ENCODE measurements at regions not wholly inside any gene's neighbourhood (a gene's known extent, or its start where the extent isn't known, plus 50 kb on each side); places are given as distances from the start of the nearest gene placed in this dataset.

DNA sequence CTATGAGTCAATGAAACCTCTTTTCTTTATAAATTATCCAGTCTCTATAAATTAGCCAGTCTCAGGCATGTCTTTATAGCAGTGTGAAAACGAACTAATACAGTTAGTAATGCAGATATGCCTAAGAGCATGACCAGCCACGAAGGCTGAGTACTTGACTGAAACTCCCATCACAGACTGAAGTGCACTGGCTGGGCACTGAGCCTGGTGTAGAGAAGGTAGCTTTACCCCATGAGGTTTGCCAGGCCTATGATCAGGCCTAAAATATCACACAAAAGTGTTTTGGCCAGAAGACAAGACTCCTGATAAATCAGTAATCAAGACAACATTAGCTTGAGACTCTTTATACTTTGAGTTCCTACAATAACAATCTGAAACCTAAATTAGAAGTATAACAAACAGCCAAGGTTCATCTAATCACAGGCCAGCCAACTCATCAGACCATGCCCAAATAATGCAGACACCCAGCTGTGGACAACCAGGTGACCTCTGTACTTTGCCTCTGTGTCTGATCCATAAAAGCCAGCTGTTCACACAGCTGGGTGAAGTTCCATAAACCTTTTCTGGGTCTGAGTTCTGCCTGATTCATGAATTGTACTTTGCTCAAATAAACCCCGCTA is 771.8 kb upstream of the SLITRK1 start:
- no peak overlapping the region for H3K4me3 ChIP-seq (ENCODE audit: low read depth, low read length)
- DNase-seq (ENCODE audit: low read depth), result no peak
- TF ChIP-seq, protein P1, sequence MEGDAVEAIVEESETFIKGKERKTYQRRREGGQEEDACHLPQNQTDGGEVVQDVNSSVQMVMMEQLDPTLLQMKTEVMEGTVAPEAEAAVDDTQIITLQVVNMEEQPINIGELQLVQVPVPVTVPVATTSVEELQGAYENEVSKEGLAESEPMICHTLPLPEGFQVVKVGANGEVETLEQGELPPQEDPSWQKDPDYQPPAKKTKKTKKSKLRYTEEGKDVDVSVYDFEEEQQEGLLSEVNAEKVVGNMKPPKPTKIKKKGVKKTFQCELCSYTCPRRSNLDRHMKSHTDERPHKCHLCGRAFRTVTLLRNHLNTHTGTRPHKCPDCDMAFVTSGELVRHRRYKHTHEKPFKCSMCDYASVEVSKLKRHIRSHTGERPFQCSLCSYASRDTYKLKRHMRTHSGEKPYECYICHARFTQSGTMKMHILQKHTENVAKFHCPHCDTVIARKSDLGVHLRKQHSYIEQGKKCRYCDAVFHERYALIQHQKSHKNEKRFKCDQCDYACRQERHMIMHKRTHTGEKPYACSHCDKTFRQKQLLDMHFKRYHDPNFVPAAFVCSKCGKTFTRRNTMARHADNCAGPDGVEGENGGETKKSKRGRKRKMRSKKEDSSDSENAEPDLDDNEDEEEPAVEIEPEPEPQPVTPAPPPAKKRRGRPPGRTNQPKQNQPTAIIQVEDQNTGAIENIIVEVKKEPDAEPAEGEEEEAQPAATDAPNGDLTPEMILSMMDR (IDR thresholded peaks at IDR 0.05; ENCODE audit: control insufficient read depth, extremely low read depth, insufficient read depth), result no peak

- DNase-seq (ENCODE audit: low read depth), result no peak
- TF ChIP-seq, protein P1 (IDR thresholded peaks at IDR 0.05; ENCODE audit: control insufficient read depth, extremely low read depth, insufficient read depth), result no peak
Observed at GRCh38 chr13:84651705-84652104, 769.4 kb upstream of the SLITRK1 start.

DNA sequence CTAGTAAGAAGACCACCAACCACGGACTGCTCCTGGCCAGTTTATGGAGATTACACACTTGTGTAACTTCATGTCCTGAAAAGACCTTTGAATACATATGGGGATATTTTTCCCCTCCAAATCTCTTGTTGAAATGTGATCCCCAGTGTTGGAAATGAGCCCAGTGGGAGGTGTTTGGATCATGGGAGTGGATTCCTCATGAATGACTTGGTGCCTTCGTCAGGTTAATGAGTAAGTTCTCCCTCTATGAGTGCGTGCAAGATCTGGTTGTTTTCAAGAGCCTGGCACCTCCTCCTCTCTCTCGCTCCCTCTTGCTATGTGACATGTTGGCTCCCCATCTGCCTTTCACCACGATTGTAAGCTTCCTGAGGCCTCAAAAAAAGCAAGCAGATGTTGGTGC is 769.0 kb upstream of the SLITRK1 start:
- TF ChIP-seq, protein P1 (IDR thresholded peaks at IDR 0.05; ENCODE audit: control insufficient read depth, extremely low read depth, insufficient read depth), result no peak
- no peak for DNase-seq (ENCODE audit: low read depth)
- H3K4me3 ChIP-seq (ENCODE audit: low read depth, low read length), result no peak overlapping the region

More at GRCh38 chr13:84651705-84652104, 769.4 kb upstream of the SLITRK1 start:
- H3K4me3 ChIP-seq (ENCODE audit: low read depth, low read length), result no peak overlapping the region

- no peak for DNase-seq (ENCODE audit: low read depth)
- TF ChIP-seq, protein P1 (IDR thresholded peaks at IDR 0.05; ENCODE audit: control insufficient read depth, extremely low read depth, insufficient read depth), result no peak
- H3K4me3 ChIP-seq (ENCODE audit: low read depth, low read length), result no peak overlapping the region
Observed at GRCh38 chr13:84649853-84650252, 767.6 kb upstream of the SLITRK1 start.

- no peak overlapping the region for H3K4me3 ChIP-seq (ENCODE audit: low read depth, low read length)
- no peak for DNase-seq (ENCODE audit: low read depth)
- TF ChIP-seq, protein P1 (IDR thresholded peaks at IDR 0.05; ENCODE audit: control insufficient read depth, extremely low read depth, insufficient read depth), result no peak
Observed at GRCh38 chr13:84648069-84648640, 765.9 kb upstream of the SLITRK1 start.

GRCh38 chr13:84646957-84647356 is 764.7 kb upstream of the SLITRK1 start:
- no peak for DNase-seq (ENCODE audit: low read depth)
- H3K4me3 ChIP-seq (ENCODE audit: low read depth, low read length), result no peak overlapping the region
- TF ChIP-seq, protein P1 (IDR thresholded peaks at IDR 0.05; ENCODE audit: control insufficient read depth, extremely low read depth, insufficient read depth), result no peak

Data from LNCaP clone FGC (cell line).